RPMI7951 (cell line): ENCODE measurements at regions not wholly inside any gene's neighbourhood (a gene's known extent, or its start where the extent isn't known, plus 50 kb on each side); places are given as distances from the start of the nearest gene placed in this dataset.

Experiments
- DNase-seq: peaks from one replicate; pipeline ENCODE4 v3.0.0-alpha.2; 2012; ENCODE audit warnings: low read depth

DNA sequence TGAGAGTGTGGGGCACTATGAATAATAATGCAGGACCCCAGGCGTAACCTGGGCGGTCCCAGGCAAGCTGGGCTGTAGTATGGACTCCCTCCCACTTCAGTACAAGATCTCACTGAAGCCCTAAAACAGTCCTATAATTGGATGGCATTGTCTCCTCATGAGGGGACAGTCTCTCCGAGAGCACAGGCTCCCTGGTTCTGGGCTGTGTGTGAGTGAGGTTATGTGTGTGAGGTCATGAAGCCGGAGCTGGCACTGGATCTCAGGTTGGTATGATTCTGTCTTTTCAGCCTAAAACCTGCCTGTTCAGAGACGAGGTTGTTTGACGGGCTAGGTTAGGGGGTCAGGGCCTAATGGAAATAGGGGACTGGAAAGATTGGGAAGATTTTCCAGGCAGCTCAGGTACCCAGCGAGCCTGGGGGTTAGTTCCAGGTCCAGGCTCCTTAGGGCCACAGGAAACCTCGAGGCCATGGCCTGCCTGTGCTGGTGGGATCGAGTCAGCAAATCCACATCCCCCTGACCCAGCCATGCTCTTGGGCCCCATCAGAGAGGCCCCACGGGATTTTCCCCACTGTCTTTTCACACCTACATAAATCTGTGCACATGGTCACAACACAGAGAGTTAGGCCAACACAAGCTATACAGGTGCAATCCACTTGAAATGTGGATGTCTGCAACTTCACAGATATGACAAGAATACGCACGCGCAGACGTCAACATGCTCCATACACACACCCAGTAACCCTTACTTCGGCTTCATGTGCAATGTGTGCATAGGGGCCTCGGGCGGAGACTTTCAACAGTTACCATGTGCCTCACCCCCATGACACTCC is 94.8 kb downstream of the INHBB start:
- no peak for DNase-seq

GRCh38 chr2:120441351-120441700 is 95.4 kb downstream of the INHBB start:
- no peak for DNase-seq

DNA sequence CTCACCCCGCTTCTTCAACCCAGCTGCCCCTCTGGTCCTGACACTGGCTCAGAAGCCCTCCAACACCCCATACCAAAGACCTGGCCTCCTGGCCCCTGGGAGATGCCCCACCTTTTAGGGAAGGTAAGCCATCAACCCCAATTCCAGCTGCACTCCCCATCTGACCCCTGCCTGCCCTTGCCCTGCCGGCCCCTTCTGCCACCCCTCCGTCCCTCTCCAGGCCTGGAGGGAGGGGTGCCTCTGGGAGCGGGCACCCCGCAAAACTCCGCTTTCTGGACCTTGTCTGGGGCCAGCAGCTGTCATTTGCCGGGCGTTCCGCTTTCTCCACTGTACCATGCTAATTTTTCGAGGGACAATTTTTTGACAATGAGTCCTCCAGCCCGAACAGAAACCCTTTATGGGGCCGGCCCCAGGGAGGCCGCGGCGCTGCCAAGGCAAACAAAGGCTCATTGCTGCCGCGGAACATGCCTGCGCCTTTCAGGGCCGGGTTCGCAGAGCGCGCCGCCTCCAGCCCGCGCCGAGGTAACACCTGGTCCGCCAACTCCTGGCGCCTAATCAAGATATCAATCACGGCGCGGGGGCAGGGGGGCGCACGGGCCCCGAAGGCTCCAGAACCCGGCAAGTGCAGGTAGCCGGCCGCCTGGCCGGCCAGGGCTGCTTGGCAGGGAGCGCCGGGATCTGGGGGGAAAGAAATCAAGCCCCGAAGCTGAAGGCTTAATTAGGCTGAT is 96.0 kb downstream of the INHBB start:
- peak; percentile 25 for DNase-seq

DNA sequence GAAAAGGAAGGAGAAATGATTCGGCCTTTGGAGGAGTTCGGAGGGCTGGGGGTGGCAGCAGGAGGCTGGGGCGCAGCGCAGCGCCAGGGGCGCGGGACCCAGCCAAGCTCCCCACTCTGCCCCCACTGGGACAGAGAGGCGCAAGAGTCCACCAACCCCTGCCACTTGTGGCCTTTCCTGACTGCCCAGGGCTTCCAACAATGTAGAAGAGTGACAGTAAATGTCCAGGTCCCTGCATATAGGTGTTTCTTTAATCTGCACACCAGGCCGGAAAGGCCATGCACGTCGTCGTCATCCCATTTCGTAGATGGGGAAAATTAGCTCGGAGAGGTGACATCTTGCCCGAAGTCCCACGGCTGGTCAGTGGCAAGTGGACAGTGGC is 96.6 kb downstream of the INHBB start:
- no peak for DNase-seq

- no peak for DNase-seq
These were observed 97.1 kb downstream of the INHBB start for GRCh38 chr2:120442923-120443571.

DNA sequence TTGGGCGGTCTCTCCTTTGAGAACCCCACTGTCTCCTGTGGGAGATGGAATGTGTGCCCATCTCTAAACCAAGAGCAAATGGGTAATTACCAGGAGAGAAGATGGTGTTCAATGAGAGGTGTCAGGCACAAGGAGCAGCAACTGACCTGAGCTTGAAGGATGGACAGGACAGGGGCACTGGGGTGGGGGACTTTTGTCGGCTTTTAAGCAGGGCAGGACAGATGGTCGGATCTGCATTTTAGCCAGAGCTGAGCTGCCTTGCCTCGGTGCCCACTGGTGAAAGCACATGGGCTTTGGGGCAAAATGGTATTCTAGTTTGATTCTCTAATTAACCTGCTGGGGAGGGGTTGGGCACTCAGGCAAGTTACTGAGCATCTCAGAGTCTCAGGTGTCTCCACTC is 98.0 kb downstream of the INHBB start:
- DNase-seq = no peak

GRCh38 chr2:120444691-120445240 is 98.8 kb downstream of the INHBB start:
- DNase-seq = no peak

DNA sequence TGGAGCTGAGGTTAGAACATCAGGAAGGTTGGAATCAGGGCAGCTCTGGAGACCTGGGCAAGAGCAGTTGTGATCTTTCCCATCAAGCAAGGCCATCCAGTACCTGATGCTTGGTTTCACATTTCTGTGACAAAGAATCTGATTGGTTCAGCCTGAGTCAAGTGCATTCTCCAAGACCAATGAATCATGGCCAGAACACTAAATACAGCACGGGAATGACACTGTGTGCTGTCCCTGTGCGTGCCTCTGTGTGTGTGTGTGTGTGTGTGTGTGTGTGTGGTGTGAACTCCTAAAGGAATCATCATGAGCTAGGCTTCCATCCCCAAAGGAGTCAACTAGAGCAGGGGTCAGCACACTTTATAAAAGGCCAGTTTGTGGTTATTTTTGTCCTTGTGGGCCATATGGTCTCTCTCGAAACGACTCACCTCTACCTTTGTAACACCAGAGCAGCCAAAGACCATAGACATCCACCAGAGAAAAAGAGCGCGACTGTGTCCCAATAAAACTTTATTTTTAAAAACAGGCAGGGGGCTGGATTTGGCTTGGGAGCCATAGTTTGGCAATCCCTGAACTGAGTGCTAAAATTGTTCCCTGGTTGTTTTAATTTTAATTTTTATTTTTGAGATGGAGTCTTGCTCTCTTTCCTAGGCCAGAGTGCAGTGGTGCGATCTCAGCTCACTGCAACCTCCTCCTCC is 99.7 kb downstream of the INHBB start:
- DNase-seq = peak; percentile 37

- DNase-seq = no peak
These were observed 100.5 kb downstream of the INHBB start for GRCh38 chr2:120446236-120447126.

DNA sequence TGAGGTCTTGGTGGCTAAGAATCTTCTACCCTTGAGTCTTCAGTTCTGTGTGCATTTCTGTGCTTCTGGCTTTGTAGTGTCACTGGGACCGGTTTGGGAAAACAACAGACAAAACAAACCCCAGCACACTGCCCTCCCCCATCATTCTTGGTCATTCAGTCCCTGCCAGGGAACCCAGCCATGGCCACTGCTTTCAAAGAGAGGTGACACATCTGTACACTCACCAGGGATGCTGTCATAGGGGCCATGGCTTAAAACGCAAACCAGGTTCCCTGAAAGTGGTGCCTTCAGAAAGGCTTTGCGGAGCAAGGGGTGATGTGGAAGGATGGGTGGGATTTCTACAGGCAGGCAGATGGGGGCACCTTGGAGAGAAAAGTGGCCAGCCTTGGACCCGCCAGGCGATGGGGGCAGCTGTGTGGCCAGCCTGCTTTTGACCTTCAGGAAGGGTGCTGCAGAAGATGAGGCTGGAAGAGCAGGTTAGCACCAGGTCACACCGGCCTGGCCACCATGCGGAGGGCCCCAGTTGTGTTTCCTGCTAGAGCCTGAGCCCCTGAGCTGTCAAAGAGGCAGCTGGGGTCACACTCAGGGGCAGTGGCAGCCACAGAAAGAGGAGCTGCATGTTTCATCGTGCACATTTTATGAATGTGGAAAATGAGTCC is 101.3 kb downstream of the INHBB start:
- DNase-seq = no peak

DNA sequence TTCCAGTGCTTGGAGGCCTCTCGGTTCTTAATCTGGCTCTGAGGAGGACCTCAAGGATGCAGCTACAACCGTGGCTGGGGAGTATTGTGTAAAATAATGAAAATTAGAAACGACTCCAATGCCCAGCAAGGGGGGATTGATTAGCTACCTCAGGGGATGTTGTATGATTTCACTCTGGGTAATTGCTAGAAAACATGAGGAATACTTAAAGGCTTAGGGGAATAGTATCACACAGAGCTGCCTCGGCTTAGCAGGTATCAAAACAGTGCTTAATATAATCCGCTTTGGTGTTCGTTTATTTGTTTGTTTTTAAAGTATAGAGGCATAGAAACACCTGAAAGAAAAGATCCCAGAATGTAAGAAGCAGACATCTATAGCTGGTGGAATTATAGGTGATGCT is 102.5 kb downstream of the INHBB start:
- DNase-seq = no peak

- no peak for DNase-seq
These were observed 103.2 kb downstream of the INHBB start for GRCh38 chr2:120448961-120449810.

- no peak for DNase-seq
These were observed 104.4 kb downstream of the INHBB start for GRCh38 chr2:120450196-120450820.

DNA sequence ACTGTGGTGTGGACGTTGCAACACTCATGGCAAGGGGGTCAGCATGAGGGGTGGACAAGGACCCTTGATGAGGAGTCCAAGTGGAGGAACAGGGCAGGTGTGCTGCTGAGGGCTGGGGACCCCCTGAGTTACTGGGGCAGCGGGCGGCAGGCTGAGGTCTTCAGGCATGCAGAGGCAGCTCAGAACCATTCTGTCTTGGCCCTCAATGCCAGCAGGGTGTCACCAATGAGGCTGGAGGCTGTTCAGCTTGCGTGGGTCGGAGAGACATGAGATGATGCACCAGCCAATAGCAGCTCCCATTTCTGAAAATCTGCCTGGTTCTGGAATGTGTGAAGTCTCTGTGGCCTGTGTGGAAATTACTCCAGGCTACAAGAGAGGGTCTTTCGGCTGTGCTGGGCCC is 105.4 kb downstream of the INHBB start:
- DNase-seq = no peak

DNA sequence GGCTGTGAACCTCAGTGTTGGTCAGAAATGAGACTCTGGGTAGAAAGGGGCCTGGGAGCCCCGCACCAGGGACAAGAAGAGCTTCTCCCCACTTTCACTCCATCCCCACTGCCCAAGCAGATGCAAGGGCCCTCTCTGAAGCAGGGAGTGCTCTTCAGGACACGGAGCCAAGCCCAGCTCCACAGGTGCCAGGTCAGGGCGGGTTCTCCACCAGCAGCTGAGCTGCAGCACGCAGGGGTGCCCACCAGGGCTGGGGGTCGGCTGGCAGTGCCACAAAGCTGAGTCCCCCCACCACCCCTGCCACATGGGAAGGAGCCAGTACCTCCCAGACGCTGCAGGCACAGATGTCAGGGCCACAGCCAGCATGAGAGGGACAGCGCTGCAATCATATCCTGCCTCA is 106.2 kb downstream of the INHBB start:
- no peak for DNase-seq

GRCh38 chr2:120452945-120453634 is 107.2 kb downstream of the INHBB start:
- no peak for DNase-seq

DNA sequence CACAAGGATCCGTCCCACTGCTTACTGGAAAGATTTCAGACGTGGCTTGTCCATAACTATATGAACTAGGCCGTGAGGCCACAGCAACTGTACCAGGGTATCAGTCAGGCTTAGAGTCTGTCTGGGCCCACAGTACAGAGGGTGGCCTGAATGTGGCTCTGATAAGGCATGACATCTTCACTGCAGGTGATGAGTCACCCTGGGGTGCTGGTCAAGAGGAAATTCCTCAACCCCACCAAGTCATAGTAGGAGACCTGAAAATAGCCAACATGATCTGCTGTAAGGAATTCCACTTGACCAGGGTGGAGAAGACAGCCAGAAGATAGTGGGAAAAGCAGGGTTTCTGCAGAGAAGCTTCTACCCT is 107.7 kb downstream of the INHBB start:
- peak; percentile 81 for DNase-seq

- peak; percentile 42 for DNase-seq
These were observed 108.9 kb downstream of the INHBB start for GRCh38 chr2:120454654-120455385.
